ENCODE measurements at regions not wholly inside any gene's neighbourhood (a gene's known extent, or its start where the extent isn't known, plus 50 kb on each side); places are given as distances from the start of the nearest gene placed in this dataset.
A peak's percentile ranks its signal among the peaks of the same experiment; 100 is the strongest.

- Histone ChIP-seq H3K27me3 (ENCODE audit: insufficient read depth in 3 of 3, low read length in 2 of 3) (no peaks in the 10 kb centered on the region), H3K4me1 (peaks cover 16% of the 10 kb centered on the region), H3K27ac (no peak overlapping the region), H3K36me3 (ENCODE audit: insufficient read depth in 1 of 2, low read depth in 1 of 2) (no peaks in the 10 kb centered on the region), H3K4me3 (no peak overlapping the region), H3K9me3 (no peaks in the 10 kb centered on the region)
- DNase-seq (no peak), ATAC-seq (peak in 1 of 4 donors; percentile 8)
- intact Hi-C loops (cut with DNase I): no loop called here
- 64 to 77% (median 65%) methylated on average over 8 of the region's 8 CpGs for WGBS, 3 donors
- no peak for TF ChIP-seq CTCF (IDR thresholded peaks at IDR 0.05)
These were observed 71.7 kb upstream of the TAF1B start for GRCh38 chr2:9771481-9772017.

- Histone ChIP-seq H3K27me3 (ENCODE audit: insufficient read depth in 3 of 3, low read length in 2 of 3) (no peaks in the 10 kb centered on the region), H3K4me1 (peaks cover 16% of the 10 kb centered on the region), H3K36me3 (ENCODE audit: insufficient read depth in 1 of 2, low read depth in 1 of 2) (no peaks in the 10 kb centered on the region), H3K27ac (no peak overlapping the region), H3K4me3 (no peak overlapping the region), H3K9me3 (no peaks in the 10 kb centered on the region)
- WGBS, 3 donors: 90 to 92% (median 92%) methylated on average over 22 of the region's 22 CpGs
- TF ChIP-seq CTCF (IDR thresholded peaks at IDR 0.05): no peak
- intact Hi-C loops (cut with DNase I): no loop called here
- no peak for ATAC-seq
- no peak for DNase-seq
These were observed 71.0 kb upstream of the TAF1B start for GRCh38 chr2:9772035-9772998.

GRCh38 chr2:9772999-9773902 lies 70.0 kb upstream of the TAF1B start:
- DNase-seq: no peak
- Histone ChIP-seq H3K9me3 (no peaks in the 10 kb centered on the region), H3K27ac (no peak overlapping the region), H3K4me1 (peaks cover 12% of the 10 kb centered on the region), H3K36me3 (ENCODE audit: insufficient read depth in 1 of 2, low read depth in 1 of 2) (no peaks in the 10 kb centered on the region), H3K4me3 (no peak overlapping the region), H3K27me3 (ENCODE audit: insufficient read depth in 3 of 3, low read length in 2 of 3) (no peaks in the 10 kb centered on the region)
- intact Hi-C loops (cut with DNase I): no loop called here
- TF ChIP-seq CTCF (IDR thresholded peaks at IDR 0.05): no peak
- 64 to 69% (median 66%) methylated on average over 23 of the region's 23 CpGs for WGBS, 3 donors
- peak in 1 of 4 donors; percentile 13 for ATAC-seq

GRCh38 chr2:9773903-9774239 lies 69.4 kb upstream of the TAF1B start:
- ATAC-seq (no peak), DNase-seq (no peak)
- no peak for TF ChIP-seq CTCF (IDR thresholded peaks at IDR 0.05)
- H3K27me3 ChIP-seq (ENCODE audit: insufficient read depth in 3 of 3, low read length in 2 of 3): no peaks in the 10 kb centered on the region
- no peaks in the 10 kb centered on the region for H3K9me3 ChIP-seq
- no peaks in the 10 kb centered on the region for H3K36me3 ChIP-seq (ENCODE audit: insufficient read depth in 1 of 2, low read depth in 1 of 2)
- intact Hi-C loops (cut with DNase I): no loop called here
- H3K27ac ChIP-seq: no peak overlapping the region
- WGBS, 3 donors: 10 to 35% (median 22%) methylated on average over 3 of the region's 3 CpGs
- H3K4me1 ChIP-seq: peaks cover 7% of the 10 kb centered on the region
- H3K4me3 ChIP-seq: no peak overlapping the region
